NCI-H345 treated with DMSO at 0.1 percent for 48 hours (cell line): ENCODE measurements at regions not wholly inside any gene's neighbourhood (a gene's known extent, or its start where the extent isn't known, plus 50 kb on each side); places are given as distances from the start of the nearest gene placed in this dataset.

Source experiments
- DNase-seq: peaks from one replicate; lab custom pipeline; 2025; ENCODE audit not compliant: unreplicated experiment; lab: John Stamatoyannopoulos, UW

- DNase-seq = no peak
Measured at GRCh38 chr10:76667408-76668370, 969.9 kb downstream of the KCNMA1 start.

- DNase-seq = no peak
Measured at GRCh38 chr10:76666891-76667290, 970.7 kb downstream of the KCNMA1 start.

- DNase-seq = no peak
Measured at GRCh38 chr10:76665029-76665428, 972.6 kb downstream of the KCNMA1 start.

DNA sequence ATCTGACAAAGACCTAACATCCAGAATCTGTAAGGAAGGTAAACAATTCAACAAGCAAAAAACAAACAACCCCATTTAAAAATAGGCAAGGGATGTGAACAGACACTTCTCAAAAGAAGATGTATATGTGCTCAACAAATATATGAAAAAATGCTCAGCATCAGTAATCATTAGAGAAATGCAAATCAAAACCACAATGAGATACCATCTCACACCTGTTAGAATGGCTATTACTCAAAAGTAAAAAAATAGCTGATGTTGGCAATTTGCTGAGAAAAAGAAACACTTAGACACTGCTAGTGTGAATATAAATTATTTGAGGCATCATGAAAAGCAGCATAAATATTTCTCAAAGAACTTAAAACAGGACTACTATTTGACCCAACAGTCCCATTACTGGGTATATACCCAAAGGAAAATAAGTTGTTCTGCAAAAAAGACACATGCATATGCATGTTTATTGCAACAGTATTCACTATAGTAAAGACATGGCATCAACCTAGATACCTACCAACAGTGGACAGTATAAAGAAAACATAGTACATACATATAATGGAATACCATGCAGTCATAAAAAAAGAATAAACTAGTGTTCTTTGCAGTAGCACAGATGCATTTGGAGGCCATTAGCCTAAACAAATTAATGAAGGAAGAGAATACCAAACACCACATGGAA lies 980.1 kb downstream of the KCNMA1 start:
- DNase-seq = no peak

- no peak for DNase-seq
Measured at GRCh38 chr10:76651154-76651553, 986.5 kb downstream of the KCNMA1 start.

DNA sequence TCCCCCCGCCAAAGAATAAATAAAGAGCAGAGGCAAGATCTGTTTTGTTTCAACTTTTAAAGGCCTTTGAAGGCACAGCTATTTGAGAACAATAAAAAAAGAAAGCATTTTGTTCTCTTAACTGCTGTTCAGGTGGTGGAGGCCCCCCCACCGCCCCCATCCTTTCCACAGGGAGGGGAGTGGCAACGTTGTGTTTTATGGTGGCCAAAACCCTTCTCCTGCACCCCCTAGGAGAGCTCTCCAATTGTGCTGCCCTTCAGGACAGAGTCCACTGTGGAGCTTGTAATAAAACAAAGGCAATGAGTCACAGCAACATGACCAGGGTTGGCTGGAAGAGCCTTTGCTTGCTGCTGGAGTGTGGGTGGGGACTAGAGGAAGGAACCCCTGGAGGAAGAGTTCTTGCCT lies 987.9 kb downstream of the KCNMA1 start:
- no peak for DNase-seq

DNA sequence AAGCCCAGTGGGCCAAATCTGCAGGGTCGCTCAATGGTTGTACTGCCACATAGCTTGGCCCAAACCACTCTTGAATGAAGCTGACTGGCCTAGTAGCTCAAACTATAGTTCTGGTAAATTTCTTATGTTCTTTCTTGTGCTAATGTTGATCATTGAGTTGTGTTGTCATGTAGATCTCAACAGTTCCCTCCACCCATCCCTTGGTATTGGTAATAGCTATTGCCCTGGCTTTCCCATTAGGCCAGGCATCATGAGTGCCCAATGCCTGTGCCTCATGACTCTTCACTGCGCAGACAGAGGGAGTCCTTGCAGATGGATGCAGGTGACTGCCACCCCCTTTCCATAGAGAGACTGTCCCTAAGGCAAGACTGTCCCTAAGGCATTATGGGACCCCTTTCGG lies 988.4 kb downstream of the KCNMA1 start:
- no peak for DNase-seq

DNA sequence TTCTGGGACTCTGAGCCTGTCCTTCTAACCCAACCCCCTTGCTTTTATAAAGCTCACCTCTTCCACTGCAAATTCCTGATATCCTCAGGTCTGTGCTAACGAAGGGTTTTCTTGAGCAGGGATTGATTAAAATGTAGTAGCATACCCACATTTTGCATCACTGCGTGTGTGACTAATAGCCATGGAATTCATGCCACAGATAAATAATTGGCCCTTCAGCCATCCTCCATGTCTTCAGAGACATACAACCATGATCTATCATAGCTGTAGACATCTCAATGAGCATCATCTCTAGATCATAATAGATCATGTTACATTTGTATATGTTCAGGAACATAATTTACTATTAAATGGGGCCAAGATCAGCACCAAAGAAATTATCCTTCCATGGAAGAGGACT lies 990.3 kb downstream of the KCNMA1 start:
- no peak for DNase-seq

DNA sequence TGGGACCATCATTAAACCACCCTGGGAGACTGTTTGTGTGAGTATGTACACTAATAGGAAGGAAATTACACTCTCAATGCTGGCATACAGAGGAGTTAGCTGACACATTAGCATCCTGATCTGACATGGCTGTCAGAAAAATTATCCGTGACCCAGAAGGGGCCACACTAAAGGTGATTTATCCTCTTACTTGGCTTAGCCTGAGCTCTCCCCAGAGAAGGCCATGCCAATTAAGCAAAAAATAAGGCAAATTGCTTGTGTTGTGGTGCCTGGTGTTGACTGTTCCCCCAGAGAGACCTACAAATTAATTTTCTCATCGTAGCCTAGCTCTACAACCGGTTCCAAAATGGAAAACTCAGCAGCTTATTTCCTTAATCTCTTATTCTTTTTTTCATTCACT lies 992.3 kb downstream of the KCNMA1 start:
- DNase-seq = no peak

DNA sequence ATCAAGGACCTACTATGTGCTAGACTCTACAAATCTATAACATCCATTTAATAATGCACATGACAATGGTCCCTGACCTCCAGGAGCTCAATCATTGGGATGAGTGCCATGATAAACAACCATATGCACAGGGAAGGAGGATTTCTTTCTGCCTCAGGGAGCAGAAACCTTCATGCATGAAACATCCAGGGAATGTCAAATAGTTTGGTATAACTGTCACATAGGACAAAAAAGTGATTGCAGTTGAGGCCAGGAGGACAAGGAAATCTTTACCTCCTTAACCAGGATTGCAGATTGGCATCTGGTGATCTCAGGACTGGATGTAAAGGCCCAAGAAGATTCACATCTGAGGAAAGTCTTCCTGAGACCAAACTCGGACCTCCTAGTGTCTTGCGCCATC lies 993.1 kb downstream of the KCNMA1 start:
- no peak for DNase-seq

DNA sequence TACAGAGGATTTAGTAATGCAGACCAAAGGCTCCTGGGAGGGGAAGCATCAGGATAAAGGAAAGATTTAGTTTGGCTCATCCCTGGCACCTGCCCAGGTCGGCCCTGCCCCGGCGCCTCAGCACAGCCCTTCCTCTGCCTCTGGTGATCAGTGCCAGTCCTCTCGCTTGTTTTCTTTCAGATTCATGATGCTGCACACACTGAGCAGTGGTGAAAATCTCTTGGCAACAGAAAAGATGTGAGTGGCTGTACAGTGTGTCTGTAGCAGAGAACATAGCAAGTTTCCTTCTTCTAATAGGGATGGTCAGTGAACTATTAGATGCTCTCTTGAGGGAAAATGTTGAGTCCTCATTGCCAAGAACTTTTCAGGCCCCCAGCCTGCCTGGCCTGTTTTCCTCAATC lies 994.1 kb downstream of the KCNMA1 start:
- DNase-seq = no peak

- no peak for DNase-seq
Measured at GRCh38 chr10:76642358-76642757, 995.2 kb downstream of the KCNMA1 start.

GRCh38 chr10:76641215-76641614 lies 996.4 kb downstream of the KCNMA1 start:
- DNase-seq = no peak

- no peak for DNase-seq
Measured at GRCh38 chr10:76640806-76641205, 996.8 kb downstream of the KCNMA1 start.

DNA sequence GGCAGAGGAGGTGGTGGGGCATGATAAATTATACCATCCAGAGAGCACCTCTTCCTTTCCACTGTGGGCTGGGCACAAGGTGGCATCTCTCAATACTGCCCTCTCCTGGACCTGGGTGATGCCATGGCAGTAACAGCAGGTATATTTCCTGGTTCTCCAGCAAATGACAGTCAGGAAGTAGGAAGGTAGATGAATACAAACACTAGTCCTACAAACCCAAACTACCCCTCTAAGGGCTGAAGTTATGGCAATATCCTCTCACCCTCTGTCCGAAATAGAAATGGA lies 1004.9 kb downstream of the KCNMA1 start:
- DNase-seq = peak; percentile 22

- DNase-seq = no peak
Measured at GRCh38 chr10:76631884-76632766, 1005.5 kb downstream of the KCNMA1 start.

- DNase-seq = no peak
Measured at GRCh38 chr10:76631036-76631670, 1006.5 kb downstream of the KCNMA1 start.

GRCh38 chr10:76628801-76629200 lies 1008.8 kb downstream of the KCNMA1 start:
- DNase-seq = no peak

DNA sequence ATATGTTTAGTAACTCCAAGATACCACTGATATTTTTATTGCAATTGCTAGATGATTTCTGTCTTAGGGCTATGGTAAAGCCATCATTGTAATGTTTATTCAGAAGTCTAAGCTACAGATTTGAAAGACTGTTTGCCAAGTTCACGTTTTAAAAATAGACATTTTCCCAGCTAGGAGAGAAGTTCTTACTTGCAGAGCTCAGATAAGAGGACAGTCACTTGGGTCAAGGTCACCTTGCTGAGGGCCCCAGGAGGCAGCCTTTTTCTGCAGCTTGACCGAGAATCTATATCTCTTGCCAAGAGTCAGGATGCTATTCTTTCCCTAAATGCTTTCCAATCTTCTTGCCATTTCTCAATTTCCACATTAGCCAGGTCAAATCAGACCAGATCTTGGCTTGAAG lies 1011.2 kb downstream of the KCNMA1 start:
- DNase-seq = no peak

GRCh38 chr10:76624470-76624869 lies 1013.1 kb downstream of the KCNMA1 start:
- no peak for DNase-seq
